ENCODE measurements at regions not wholly inside any gene's neighbourhood (a gene's known extent, or its start where the extent isn't known, plus 50 kb on each side); places are given as distances from the start of the nearest gene placed in this dataset.

DNA sequence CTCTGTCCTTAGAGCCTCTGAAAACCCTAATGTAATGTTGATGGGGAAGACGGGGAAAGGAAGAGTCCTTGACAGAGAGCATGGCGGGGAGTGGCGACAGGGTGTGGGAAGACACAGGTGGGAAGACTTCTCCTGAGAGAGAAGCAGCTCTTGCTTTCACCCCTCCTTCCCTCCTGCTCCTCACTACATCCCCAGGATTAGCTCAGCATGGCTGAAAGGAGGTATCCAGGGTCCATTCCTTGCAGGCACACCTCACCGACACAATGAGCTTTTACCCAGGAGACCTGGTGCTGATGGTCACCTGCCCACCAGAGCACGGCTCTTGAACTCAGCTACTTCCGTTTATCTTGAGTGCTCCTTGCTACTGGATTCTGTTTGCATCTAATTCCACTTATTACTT is 469.3 kb downstream of the CDH26 start:
- Histone ChIP-seq H3K9ac (ENCODE audit: low read length) (no peak overlapping the region), H3K27me3 (ENCODE audit: low read length) (no peaks in the 10 kb centered on the region), H3K4me2 (ENCODE audit: low read depth, low read length, poor library complexity, severe bottlenecking) (no peak overlapping the region), H3K27ac (ENCODE audit: low read depth, low read length) (no peak overlapping the region), H3K9me2 (replicated peaks; ENCODE audit: insufficient read depth, low read length) (no peaks in the 10 kb centered on the region), H3K36me3 (ENCODE audit: low read length) (no peaks in the 10 kb centered on the region), H2AFZ (ENCODE audit: low read depth, low read length, severe bottlenecking) (no peak overlapping the region), H3K9me3 (ENCODE audit: insufficient read depth, low read length) (no peaks in the 10 kb centered on the region), H3K79me2 (ENCODE audit: insufficient read depth, low read length) (no peaks in the 10 kb centered on the region), H3F3A (ENCODE audit: insufficient read depth) (no peaks in the 10 kb centered on the region), H3K4me3 (ENCODE audit: insufficient read depth, low read length, poor library complexity, severe bottlenecking) (no peak overlapping the region), H4K20me1 (ENCODE audit: low read depth, low read length) (no peaks in the 10 kb centered on the region)
- TF ChIP-seq CTCF (IDR thresholded peaks at IDR 0.05; ENCODE audit: insufficient read depth, low read length, poor library complexity, severe bottlenecking) (no peak), EZH2phosphoT487 (conservative IDR thresholded peaks at IDR 0.05; ENCODE audit: low read length) (no peak)

GRCh38 chr20:60428651-60429050 is 470.4 kb downstream of the CDH26 start:
- H3K9me2 ChIP-seq (replicated peaks; ENCODE audit: insufficient read depth, low read length), result no peaks in the 10 kb centered on the region
- H3F3A ChIP-seq (ENCODE audit: insufficient read depth), result no peaks in the 10 kb centered on the region
- no peaks in the 10 kb centered on the region for H3K79me2 ChIP-seq (ENCODE audit: insufficient read depth, low read length)
- H3K4me3 ChIP-seq (ENCODE audit: insufficient read depth, low read length, poor library complexity, severe bottlenecking), result no peak overlapping the region
- H3K4me2 ChIP-seq (ENCODE audit: low read depth, low read length, poor library complexity, severe bottlenecking), result no peak overlapping the region
- no peak overlapping the region for H3K27ac ChIP-seq (ENCODE audit: low read depth, low read length)
- H3K9me3 ChIP-seq (ENCODE audit: insufficient read depth, low read length), result no peaks in the 10 kb centered on the region
- H3K9ac ChIP-seq (ENCODE audit: low read length), result no peak overlapping the region
- H2AFZ ChIP-seq (ENCODE audit: low read depth, low read length, severe bottlenecking), result no peak overlapping the region
- no peaks in the 10 kb centered on the region for H3K27me3 ChIP-seq (ENCODE audit: low read length)
- no peaks in the 10 kb centered on the region for H3K36me3 ChIP-seq (ENCODE audit: low read length)
- H4K20me1 ChIP-seq (ENCODE audit: low read depth, low read length), result no peaks in the 10 kb centered on the region
- no peak for TF ChIP-seq EZH2phosphoT487 (conservative IDR thresholded peaks at IDR 0.05; ENCODE audit: low read length)
- TF ChIP-seq CTCF (IDR thresholded peaks at IDR 0.05; ENCODE audit: insufficient read depth, low read length, poor library complexity, severe bottlenecking), result no peak

- Histone ChIP-seq H3K9me3 (ENCODE audit: insufficient read depth, low read length) (no peaks in the 10 kb centered on the region), H3K9ac (ENCODE audit: low read length) (no peak overlapping the region), H3K9me2 (replicated peaks; ENCODE audit: insufficient read depth, low read length) (no peaks in the 10 kb centered on the region), H3F3A (ENCODE audit: insufficient read depth) (no peaks in the 10 kb centered on the region), H4K20me1 (ENCODE audit: low read depth, low read length) (no peaks in the 10 kb centered on the region), H3K36me3 (ENCODE audit: low read length) (no peaks in the 10 kb centered on the region), H3K4me3 (ENCODE audit: insufficient read depth, low read length, poor library complexity, severe bottlenecking) (no peak overlapping the region), H3K4me2 (ENCODE audit: low read depth, low read length, poor library complexity, severe bottlenecking) (no peak overlapping the region), H3K27ac (ENCODE audit: low read depth, low read length) (no peak overlapping the region), H3K27me3 (ENCODE audit: low read length) (no peaks in the 10 kb centered on the region), H3K79me2 (ENCODE audit: insufficient read depth, low read length) (no peaks in the 10 kb centered on the region), H2AFZ (ENCODE audit: low read depth, low read length, severe bottlenecking) (no peak overlapping the region)
- TF ChIP-seq EZH2phosphoT487 (conservative IDR thresholded peaks at IDR 0.05; ENCODE audit: low read length), result no peak
- TF ChIP-seq CTCF (IDR thresholded peaks at IDR 0.05; ENCODE audit: insufficient read depth, low read length, poor library complexity, severe bottlenecking), result no peak
Observed at GRCh38 chr20:60430516-60431001, 472.3 kb downstream of the CDH26 start.
